Testis (tissue), 2 donors: ENCODE measurements at regions not wholly inside any gene's neighbourhood (a gene's known extent, or its start where the extent isn't known, plus 50 kb on each side); places are given as distances from the start of the nearest gene placed in this dataset.

Experiments used
- CTCF ChIP-seq, 3 experiments: fragments of 450-650 bp in 2 of 3; fragments of 200-600 bp in 1 of 3; sonication (generic) in 1 of 3; IDR thresholded peaks; one replicate each; pipeline ENCODE4 v1.5.1; 2016 to 2019; ENCODE audit warnings: antibody characterized with exemption in 3 of 3, mild to moderate bottlenecking in 2 of 3, moderate library complexity in 1 of 3
- POLR2A ChIP-seq: fragments of 450-650 bp; IDR thresholded peaks from one replicate; pipeline ENCODE4 v1.6.1; 2017; ENCODE audit warnings: antibody characterized with exemption, mild to moderate bottlenecking, moderate library complexity

GRCh38 chr9:13426606-13427005 is 147.1 kb upstream of the MPDZ start:
- TF ChIP-seq CTCF (IDR thresholded peaks at IDR 0.05) (no peak), POLR2A (no peak)
